NCI-H2196 treated with DMSO at 0.1 percent for 48 hours (cell line): ENCODE measurements at regions not wholly inside any gene's neighbourhood (a gene's known extent, or its start where the extent isn't known, plus 50 kb on each side); places are given as distances from the start of the nearest gene placed in this dataset.
"Not testable (repeated sequence)": the region's sequence is repeated elsewhere in the genome, so short reads cannot be mapped to it uniquely, and the experiment has no call there.

Experiments
- DNase-seq: peaks from one replicate; lab custom pipeline; 2025; ENCODE audit not compliant: unreplicated experiment; lab: John Stamatoyannopoulos, UW

DNA sequence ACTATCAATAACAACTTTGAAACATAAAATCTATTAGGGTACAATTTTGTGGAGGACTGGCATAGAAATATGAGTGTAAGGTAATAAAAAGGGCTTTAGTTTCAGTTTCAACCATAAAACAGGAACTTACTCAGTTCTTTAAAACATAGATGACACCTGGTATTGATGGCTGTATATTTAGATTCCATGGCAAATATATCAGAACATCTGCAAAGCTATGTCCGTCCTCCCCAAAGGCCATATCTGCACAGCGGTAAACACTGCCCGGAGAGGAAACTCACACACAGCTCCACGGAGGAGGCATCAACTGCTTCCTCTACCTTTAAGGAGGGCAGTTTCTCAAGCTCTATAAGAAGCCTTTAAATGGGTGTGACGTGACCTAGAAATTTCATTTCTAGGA is 993.3 kb downstream of the BRD1 start:
- no peak for DNase-seq

DNA sequence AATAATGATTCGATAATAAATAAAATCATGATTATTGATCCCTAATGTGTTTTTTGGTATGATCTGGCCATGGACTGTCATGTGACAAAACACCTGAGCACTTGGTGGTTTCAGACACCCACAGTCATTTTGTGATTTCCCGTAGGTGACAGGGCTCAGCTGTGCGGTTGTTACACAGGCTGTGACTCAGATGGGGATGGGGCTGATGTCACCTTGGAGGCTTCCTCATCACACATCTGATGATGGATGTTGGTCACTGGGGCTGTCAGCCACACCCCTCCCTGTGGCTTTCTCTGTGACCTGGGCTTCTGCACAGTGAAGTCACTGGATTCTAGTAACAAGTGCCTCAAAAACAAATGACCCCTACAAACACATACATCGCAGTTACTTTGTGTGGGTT is 995.1 kb downstream of the BRD1 start:
- DNase-seq = no peak

DNA sequence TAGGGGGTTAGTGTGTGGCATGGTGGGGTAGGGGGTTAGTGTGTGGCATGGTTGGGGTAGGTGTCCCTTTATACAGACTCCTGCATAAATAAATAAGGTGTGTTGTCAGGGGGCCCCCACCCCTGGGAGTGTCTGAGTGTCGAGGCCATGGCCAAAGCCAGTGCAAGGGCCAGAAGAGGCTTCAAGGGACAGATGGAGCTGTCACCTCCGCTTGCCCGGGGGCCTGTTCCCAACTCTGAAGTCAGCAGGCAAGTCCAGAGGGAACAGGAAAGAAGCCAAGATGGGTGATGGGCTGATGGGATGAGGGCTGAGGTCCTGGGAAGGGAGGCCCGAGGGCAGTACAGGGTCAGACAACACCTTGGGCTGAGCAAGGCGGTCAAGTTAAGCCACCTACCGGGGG is 997.8 kb downstream of the BRD1 start:
- no peak for DNase-seq

DNA sequence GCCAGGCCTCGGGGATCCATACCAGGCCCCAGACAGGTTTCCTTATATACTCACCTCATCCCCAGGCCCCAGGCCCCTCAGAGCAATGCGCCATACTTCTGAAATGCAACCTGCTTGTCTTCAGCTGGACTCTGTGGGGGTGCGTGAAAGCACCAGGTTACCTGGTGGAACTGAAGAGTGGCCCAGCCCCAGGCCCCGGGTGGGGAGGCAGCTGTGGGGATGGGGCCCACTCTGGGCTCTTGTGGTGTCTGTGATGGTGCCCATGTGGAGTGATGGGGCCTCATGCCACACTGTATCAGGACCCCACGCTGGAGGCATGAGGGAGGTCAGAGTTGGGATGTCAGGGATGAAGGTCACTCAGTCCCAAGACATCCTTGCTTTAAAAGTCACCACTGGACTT is 999.0 kb downstream of the BRD1 start:
- DNase-seq = no peak

DNA sequence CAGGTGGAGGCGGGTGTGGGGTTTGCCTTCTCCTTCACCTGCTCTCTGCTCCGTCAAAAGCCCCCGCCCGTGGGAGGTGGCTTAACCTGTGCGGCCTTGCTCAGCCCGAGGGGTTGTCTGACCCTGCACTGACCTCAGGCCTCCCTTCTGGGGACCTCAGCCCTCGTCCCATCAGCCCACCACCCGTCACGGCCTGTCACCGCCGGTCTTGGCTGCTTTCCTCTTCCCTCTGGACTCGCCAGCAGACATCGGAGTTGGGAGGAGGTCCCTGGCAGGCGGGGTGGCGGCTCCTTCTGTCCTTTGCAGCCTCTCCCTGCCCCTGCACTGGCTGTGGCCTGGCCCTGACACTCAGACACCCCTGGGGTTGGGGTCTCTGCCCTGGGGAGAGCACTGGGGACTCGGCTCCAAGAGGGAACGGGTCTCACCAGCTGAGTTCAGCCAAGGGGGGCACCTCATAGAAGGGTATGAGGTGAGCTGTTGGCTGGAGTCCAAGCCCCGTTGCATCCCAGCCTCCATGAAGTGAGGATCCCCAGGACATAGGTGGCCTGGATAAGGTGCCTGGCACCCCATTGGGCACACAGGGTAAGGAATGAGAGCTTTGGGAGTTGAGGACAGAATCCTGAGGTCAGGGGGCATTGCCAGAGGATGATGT is 999.6 kb downstream of the BRD1 start:
- no peak for DNase-seq

DNA sequence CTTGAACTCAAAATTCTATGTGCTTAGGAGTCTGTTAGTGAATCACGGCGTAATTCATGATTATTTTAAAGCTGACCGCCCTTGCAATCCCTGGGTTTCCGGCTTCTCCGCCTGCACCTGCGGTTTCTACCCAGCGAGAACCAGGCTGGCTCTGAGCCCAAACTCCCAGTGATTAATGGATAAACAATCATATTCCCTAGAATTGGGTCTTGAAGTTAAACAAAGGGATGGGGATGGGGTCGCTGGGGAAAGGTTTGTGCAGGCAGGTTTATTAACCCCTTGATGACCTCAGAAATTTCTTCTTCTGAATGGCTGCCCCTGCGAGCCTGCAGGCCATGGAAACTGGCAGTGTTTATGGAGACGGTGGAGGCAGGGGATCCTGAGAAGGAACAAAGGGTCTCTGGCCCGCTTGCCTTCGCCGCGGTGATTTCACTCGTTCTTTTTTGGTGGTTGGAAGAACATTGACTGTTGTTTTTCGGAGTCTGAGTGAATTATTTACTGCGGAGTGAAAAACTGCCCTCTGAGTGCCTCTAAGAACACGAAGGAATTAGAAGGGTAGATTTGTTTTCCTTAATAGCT is 1000.3 kb downstream of the BRD1 start:
- DNase-seq = no peak

DNA sequence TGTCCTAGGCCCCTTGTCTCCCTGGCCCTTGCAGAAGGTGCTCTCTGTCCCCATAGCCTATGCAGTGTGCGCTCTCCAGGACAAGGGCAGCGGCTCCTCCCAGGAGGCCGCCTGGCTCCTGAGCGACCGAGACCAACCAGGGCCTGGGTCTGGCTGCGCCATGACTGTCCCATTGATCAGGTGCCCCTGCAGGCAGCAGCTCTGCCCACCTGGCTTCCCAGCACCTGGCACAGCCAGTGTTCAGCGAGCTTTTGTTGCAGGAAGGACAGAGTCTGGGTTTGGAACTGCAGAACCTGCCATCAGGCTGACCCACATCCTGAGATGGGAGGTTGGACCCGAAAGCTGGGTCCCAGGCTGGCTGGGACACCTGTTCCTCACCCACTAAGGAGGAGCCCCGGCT is 1001.1 kb downstream of the BRD1 start:
- no peak for DNase-seq

DNA sequence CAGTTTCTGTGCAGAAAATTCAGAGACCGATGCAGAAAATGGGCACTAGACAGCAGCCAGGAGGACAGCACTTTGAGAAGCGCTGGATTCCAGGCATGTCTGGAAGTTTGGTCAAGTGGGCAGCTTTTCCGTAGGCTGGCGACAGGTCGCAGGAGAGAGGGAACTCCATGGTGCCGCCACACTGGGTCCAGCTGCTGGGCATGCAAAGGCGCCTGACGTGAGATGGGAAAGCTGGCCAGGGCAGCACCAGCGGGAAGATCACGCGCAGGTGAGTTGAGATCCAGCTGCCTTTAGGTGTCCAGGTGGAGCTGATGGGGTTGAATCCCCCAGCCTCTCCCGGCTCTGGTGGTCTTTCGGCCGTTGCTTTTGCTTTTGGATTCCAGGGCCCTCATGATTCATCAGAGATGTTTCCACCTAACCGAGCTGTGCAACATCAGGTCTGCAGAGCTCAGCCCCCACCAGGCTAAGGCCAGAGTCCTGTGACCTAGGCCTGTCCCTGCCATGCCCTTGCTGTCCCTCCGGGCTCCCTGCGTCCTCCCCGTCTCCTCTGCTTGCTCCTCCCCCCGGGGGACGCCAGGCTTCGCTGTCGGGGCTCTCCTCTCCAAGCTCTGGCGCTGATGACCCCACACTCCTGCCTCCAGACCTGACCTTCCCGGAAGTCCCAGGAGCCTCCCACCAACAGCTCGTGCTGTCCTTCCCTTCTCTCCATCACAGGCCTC is 1001.7 kb downstream of the BRD1 start:
- DNase-seq = no peak

DNA sequence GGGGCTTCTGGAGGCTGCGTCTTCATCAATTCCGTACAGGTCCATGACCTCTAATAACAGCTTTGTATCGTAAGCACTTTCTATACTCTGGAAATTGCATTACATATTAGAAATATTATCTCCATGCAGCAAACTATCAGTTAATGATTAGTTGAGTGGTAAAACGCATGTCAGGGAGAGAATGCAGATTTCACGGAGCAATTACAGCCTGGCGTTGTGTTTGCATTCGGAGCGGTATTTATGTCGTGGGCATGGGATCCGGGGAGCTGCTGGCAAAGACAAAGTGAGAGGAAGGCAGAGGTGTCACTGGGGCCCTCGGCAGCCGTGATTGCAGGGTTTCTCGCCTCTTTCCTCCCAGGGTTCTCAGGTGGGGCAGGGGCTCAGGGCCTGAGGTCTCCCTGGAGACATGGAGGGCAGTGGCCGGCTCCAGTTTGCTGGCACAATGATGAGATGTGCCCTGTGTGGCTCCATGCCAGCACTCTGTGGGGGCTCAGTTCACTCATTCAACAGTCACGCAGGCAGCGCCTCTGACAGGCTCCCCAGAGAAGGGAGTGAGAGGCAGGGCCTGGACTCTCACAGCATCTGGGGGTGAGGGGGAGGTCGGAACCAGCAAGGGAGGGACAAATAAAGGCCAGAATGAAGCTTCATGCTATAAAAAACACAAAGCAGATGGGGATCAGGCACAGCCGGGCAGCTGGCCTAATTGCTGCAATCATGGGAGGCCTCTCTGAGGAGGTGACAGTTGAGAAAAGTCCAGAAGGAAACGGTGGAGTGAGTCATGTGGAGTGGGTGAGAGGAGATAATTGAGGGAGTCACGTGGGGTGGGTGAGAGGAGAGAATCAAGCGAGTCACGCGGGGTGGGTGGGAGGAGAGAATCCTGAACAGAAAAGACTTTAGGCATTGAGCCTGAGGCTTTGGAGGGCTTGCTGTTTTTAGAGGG is 1002.7 kb downstream of the BRD1 start:
- no peak for DNase-seq

DNA sequence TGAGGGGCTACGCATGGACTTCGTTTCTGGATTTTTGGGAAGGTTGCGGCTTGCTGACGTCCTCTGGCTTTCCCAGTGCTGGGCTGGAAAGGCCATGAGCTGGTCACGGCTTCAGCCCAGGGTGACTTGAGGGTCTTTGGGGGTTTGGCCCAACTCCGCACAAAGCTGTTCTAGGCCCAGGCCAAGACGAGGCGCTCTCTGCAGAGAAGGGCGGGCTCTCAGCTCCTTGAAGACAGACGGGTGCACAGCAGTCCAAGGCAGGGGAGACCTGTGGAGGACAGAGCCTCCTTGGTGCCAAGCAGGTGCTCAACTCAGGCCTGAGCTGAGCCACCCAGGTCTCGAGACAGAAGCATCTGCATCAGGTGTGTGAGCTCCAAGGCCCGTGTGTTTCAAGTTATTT is 1003.7 kb downstream of the BRD1 start:
- no peak for DNase-seq

DNA sequence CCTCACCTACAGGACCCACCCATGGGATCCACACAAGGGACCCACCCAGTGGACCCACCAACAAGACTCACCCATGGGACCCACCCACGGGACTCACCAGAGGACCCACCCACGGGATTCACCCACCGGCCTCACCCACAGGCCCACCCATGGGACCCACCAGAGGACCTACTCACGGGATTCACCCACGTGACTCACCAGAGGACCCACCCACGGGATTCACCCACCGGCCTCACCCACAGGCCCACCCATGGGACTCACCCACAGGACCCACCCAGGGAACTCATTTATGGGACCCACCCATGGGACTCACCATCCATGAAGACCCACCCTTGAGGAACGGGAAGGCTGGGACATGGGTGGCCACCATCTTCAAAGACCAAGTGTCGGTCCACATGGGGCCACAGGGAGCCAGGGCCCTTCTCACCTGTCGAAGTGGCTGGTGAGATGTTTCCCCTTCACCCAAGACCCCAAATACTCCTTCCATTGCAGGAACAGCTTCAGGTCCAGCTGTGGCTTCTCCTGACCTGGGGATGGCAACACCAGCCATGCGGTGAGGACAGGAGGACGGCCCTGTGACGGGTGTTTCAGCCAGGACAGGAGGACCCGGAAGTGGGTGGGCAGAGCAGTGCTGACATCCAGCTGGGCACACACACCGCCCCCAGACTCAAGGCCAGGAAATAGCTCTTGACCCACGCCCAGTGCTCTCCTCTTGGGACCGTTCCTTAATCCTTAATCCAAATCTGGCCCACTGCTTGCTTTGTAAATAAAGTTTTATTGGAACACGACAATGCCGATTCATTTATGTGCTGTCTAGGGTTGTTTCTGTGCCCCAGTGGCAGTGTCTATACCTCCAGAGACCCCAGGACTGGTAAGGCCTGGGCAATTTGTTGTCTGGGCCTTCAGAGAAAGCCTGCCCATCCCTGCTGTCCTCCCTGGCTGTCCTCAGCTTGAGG is 1005.1 kb downstream of the BRD1 start:
- DNase-seq = no peak

DNA sequence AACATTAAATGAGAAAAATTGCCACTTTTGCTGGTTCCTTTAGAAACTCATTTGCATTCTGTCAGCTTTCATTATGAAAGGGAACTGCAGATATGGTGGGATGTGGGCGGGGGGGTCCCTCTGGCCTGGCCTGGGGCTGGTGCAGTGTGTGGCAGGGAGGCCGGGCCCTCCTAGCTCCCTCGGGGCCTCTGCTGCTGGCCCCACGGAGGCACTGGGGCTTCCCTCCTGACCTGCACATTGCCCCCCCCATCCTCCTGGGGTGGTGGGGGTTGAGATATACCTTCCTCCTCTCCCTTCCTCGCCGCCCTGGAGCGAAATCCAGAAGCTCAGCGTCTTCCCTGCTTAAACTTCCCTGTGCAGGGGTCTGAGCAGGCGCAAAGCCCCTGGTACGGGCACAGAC is 1005.9 kb downstream of the BRD1 start:
- DNase-seq = no peak

DNA sequence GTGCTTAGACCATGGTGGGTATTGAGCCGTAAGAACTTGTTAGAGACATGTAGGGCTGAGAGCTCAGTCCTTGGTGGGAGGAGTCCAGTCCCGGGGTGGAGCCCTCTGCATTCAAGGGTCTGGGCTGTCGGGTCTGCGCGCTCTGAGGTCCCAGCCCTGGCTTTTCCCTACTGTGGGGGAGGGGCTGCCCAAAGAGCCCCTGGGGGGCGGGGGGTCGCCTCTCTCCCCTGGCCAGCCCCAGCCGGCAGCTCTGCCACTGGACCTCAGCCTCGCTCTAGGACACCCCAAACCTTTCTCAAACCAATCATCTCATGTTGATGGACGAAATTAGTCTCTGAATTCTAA is 1006.4 kb downstream of the BRD1 start:
- DNase-seq = no peak

DNA sequence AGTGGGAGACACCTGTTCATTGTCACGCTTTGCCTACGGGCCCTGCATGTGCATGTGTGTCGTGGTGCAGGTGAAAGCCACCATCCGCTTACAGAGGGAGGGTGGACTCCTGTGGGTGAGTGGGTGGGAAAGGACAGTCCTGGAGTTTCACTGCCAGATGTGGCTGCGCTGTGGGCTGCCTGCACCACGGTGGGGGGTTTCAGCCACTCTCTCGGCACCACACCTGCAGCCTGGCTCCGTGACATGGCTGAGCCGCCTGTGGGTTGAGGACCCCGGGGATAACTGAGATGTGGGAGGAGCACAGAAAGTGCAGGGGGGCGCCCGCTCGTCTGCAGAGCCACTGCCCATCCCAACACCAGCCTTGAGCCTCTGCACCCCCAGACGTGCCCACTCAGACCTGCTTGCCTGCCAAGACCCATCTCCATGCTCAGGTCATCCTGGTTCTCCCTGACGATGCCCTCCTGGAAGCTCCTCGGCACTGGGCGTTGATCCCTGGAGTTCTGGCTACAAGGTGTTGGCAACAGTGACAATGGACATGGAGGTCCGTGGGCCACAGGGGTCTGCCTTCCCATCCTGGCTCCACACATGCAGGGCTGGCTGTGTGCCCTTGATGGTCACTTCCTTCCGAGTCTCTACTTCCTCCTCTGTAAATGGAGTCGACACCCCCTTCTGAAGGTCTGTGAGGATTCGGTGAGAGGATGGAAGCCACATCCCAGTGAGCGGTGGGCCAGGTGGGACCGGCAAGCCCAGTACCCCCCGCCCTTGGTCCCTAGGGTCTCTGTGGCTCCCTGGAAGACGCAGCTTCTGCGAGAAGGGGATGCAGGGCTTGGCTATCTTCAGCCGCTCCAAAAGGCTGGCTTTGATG is 1007.0 kb downstream of the BRD1 start:
- DNase-seq = no peak

DNA sequence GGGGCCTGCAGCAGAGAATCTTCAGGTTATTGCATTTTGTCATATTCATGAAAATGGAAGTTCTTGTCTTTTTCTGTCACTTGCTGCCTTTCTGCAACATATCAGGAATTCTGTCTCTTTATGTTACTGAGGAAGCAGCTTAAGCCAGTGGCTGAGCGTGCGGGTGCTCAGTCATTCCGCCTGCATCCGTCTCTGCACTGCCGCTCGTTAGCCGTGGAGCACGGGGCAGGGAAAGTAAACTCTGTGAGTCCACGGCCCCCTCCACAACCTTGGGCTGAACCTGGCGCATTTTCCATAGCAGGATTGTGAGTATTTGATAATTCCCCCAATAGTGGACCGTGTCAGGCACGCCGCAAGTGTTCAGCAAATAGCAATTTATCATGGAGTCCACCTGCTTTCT is 1007.7 kb downstream of the BRD1 start:
- no peak for DNase-seq

DNA sequence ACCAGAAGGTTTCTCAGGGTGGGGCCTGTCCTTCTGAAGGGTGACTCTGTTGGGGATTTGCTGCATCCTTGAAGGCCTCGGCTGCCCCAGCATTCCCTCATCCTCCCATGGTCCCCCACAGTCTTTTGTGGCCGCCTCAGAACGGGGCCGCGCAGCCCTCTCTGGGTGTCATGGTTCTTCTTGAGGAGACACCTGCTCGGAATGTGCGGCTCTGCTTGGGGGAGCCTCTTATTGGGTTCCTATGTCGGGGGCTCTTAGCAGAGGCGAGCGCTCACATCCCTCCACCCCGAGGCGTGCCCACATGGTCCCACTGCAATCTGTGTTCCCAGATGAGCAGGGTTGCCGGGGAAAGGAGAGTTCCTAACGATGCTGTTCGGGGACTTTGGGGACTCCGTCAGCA is 1008.4 kb downstream of the BRD1 start:
- DNase-seq = no peak

DNA sequence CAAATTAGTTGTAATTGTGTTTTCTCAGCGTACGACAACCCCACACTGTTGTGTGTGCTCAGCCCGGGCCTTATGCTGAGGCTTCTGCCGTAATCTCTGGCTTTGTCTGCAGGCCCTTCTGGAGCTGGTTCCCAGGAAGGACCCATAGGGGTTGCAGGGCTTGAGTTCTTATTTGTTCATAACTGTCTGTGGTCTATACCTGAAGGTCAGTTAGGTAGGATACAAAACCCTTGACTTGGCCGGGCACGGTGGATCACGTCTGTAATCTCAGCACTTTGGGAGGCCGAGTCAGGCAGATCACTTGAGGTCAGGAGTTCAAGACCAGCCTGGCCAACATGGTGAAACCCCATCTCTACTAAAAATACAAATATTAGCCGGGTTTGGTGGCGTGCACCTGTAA is 1010.2 kb downstream of the BRD1 start:
- DNase-seq = not testable (repeated sequence)

DNA sequence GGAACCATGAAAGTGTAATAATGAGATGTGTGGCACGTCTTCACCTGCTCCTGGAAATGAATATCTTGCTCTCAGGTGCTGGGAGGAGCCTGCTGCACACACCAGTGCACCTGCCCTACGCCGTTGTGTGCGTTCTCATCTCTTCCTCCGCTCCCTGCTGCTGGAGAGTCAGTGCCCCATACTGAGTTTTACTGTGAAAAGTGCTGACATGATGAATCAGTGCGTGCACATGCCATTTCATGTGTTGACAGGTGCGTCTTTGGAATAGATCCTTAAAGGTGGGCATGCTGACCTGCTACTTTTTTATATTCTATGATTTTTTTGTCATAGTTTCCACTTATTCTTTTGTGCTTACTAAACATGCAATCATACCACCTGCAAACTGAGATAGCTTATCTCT is 1015.8 kb downstream of the BRD1 start:
- no peak for DNase-seq
